ENCODE measurements at regions not wholly inside any gene's neighbourhood (a gene's known extent, or its start where the extent isn't known, plus 50 kb on each side); places are given as distances from the start of the nearest gene placed in this dataset.

DNA sequence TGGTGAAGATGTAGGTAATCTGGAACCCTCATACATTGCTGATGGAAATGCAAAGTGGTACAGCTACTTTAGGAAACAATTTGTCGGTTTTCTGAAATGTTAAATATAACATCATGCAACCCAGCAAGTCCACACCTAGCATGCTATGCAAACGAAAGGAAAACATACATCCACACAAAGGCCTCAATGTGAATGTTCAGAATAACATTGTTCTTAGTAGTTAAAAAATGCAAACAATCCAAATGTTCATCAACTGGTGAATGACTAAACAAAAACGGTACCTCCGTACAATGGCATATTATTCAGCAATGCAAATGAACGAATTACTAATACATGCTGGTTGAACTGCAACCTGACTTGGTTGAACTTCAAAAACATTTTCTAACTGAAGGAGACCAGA lies 423.3 kb upstream of the THRB start:
- ChIA-PET POLR2A (no interaction called here), CTCF (no interaction called here)
- Histone ChIP-seq H3K4me1 (ENCODE audit: control extremely low read depth in 1 of 4, control insufficient read depth in 4 of 4, insufficient read depth in 4 of 4, low read length in 3 of 4) (no peaks in the 10 kb centered on the region), H3K4me3 (ENCODE audit: control insufficient read depth in 1 of 7, extremely low read depth in 1 of 7, insufficient read depth in 4 of 7, low read depth in 2 of 7, low read length in 6 of 7) (no peak overlapping the region), H3K36me3 (ENCODE audit: control insufficient read depth in 4 of 4, insufficient read depth in 4 of 4, low read length in 3 of 4) (no peaks in the 10 kb centered on the region), H3K27ac (ENCODE audit: insufficient read depth in 1 of 2, low read depth in 1 of 2, low read length in 2 of 2, poor library complexity in 1 of 2, severe bottlenecking in 2 of 2) (no peak overlapping the region), H3K9me3 (ENCODE audit: control extremely low read depth in 1 of 5, control insufficient read depth in 4 of 5, insufficient read depth in 2 of 5, low read depth in 1 of 5, low read length in 4 of 5) (no peaks in the 10 kb centered on the region), H3K27me3 (replicated peaks in 2 of 5; ENCODE audit: control insufficient read depth in 4 of 5, insufficient read depth in 5 of 5, low read length in 4 of 5) (no peaks in the 10 kb centered on the region)
- no peak for DNase-seq
- WGBS (ENCODE audit: insufficient coverage), result 100% methylated on average over 3 of the region's 5 CpGs

DNA sequence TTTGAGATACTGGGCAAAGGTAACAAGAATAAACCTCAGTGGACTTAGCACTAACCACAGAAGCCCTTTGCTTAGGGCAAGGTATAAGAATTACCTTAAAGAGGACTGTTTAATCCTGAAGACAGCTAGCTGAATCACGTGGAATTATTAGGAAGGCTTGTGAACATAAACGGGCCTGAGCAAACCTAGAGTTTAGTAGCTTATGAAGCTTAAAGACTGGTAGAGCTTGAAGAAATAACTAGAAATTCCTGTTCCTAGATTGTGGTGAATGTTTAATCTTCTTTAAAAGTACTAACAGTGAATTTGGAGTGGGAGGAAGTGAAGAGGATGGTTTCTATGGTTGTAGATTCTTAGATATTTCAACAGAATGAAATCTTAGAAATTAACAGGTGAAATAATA lies 428.9 kb upstream of the THRB start:
- ChIA-PET CTCF (no interaction called here), POLR2A (no interaction called here)
- no peak for DNase-seq
- H3K27ac ChIP-seq (ENCODE audit: insufficient read depth in 1 of 2, low read depth in 1 of 2, low read length in 2 of 2, poor library complexity in 1 of 2, severe bottlenecking in 2 of 2), result no peak overlapping the region
- WGBS (ENCODE audit: insufficient coverage), result 95% methylated on average over 2 of the region's 2 CpGs
- no peaks in the 10 kb centered on the region for H3K9me3 ChIP-seq (ENCODE audit: control extremely low read depth in 1 of 5, control insufficient read depth in 4 of 5, insufficient read depth in 2 of 5, low read depth in 1 of 5, low read length in 4 of 5)
- H3K4me1 ChIP-seq (ENCODE audit: control extremely low read depth in 1 of 4, control insufficient read depth in 4 of 4, insufficient read depth in 4 of 4, low read length in 3 of 4), result no peaks in the 10 kb centered on the region
- no peak overlapping the region for H3K4me3 ChIP-seq (ENCODE audit: control insufficient read depth in 1 of 7, extremely low read depth in 1 of 7, insufficient read depth in 4 of 7, low read depth in 2 of 7, low read length in 6 of 7)
- no peaks in the 10 kb centered on the region for H3K36me3 ChIP-seq (ENCODE audit: control insufficient read depth in 4 of 4, insufficient read depth in 4 of 4, low read length in 3 of 4)
- no peaks in the 10 kb centered on the region for H3K27me3 ChIP-seq (replicated peaks in 2 of 5; ENCODE audit: control insufficient read depth in 4 of 5, insufficient read depth in 5 of 5, low read length in 4 of 5)

DNA sequence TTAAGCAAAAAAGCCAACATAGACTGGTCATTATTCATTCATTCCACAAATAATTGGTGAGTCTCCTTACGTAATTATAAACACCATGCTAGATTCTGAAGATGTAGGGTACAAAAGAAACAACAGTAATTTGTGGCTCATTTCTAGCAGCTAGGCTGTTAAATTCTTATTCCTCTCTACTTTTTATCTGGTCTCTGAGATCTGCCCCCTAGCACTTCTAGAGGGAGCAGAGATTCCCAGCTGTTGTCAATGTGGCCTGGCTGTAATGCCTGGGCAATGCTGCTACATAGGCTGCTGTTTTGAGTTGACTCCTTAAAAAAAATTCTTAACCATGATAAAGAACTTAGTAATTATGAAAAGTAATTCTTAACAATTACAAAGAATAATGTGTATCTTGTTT lies 434.9 kb upstream of the THRB start:
- DNase-seq, result no peak
- Histone ChIP-seq H3K4me1 (ENCODE audit: control extremely low read depth in 1 of 4, control insufficient read depth in 4 of 4, insufficient read depth in 4 of 4, low read length in 3 of 4) (no peaks in the 10 kb centered on the region), H3K27ac (ENCODE audit: insufficient read depth in 1 of 2, low read depth in 1 of 2, low read length in 2 of 2, poor library complexity in 1 of 2, severe bottlenecking in 2 of 2) (no peak overlapping the region), H3K4me3 (ENCODE audit: control insufficient read depth in 1 of 7, extremely low read depth in 1 of 7, insufficient read depth in 4 of 7, low read depth in 2 of 7, low read length in 6 of 7) (no peak overlapping the region), H3K9me3 (ENCODE audit: control extremely low read depth in 1 of 5, control insufficient read depth in 4 of 5, insufficient read depth in 2 of 5, low read depth in 1 of 5, low read length in 4 of 5) (no peaks in the 10 kb centered on the region), H3K36me3 (ENCODE audit: control insufficient read depth in 4 of 4, insufficient read depth in 4 of 4, low read length in 3 of 4) (no peaks in the 10 kb centered on the region), H3K27me3 (replicated peaks in 2 of 5; ENCODE audit: control insufficient read depth in 4 of 5, insufficient read depth in 5 of 5, low read length in 4 of 5) (no peaks in the 10 kb centered on the region)
- POLR2A ChIA-PET, result no interaction called here
- WGBS (ENCODE audit: insufficient coverage), result no CpG with 5 or more reads among the region's 1 CpG
- CTCF ChIA-PET, result no interaction called here

DNA sequence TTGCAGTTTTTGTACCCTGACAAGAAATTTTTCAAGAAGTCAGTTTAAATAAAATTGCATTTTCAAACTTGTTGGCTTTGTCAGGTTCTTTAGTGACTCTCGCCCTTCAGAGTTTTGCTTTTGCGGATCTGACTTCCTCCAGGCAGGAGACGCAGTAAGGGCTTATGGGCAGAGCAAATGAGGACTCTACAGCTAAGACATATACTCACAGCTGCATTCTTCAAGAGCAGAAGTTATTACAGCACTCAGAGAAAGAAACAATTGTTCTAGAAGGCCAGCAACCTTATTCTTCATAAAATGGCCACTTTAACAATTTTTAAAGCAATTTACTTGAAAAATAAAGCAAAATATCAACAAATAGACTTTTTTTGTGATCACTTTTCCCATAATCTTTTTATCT lies 438.8 kb upstream of the THRB start:
- WGBS (ENCODE audit: insufficient coverage), result 87% methylated on average over 3 of the region's 3 CpGs
- H3K27me3 ChIP-seq (replicated peaks in 2 of 5; ENCODE audit: control insufficient read depth in 4 of 5, insufficient read depth in 5 of 5, low read length in 4 of 5), result no peaks in the 10 kb centered on the region
- H3K36me3 ChIP-seq (ENCODE audit: control insufficient read depth in 4 of 4, insufficient read depth in 4 of 4, low read length in 3 of 4), result no peaks in the 10 kb centered on the region
- no peak overlapping the region for H3K27ac ChIP-seq (ENCODE audit: insufficient read depth in 1 of 2, low read depth in 1 of 2, low read length in 2 of 2, poor library complexity in 1 of 2, severe bottlenecking in 2 of 2)
- no peak for DNase-seq
- ChIA-PET CTCF (no interaction called here), POLR2A (interaction anchor here (0.6 kb wide), 1 partner anchor 1118 kb away, joined by 3 read pairs; no protein-coding TSS in a partner anchor)
- H3K4me1 ChIP-seq (ENCODE audit: control extremely low read depth in 1 of 4, control insufficient read depth in 4 of 4, insufficient read depth in 4 of 4, low read length in 3 of 4), result no peaks in the 10 kb centered on the region
- no peaks in the 10 kb centered on the region for H3K9me3 ChIP-seq (ENCODE audit: control extremely low read depth in 1 of 5, control insufficient read depth in 4 of 5, insufficient read depth in 2 of 5, low read depth in 1 of 5, low read length in 4 of 5)
- no peak overlapping the region for H3K4me3 ChIP-seq (ENCODE audit: control insufficient read depth in 1 of 7, extremely low read depth in 1 of 7, insufficient read depth in 4 of 7, low read depth in 2 of 7, low read length in 6 of 7)

DNA sequence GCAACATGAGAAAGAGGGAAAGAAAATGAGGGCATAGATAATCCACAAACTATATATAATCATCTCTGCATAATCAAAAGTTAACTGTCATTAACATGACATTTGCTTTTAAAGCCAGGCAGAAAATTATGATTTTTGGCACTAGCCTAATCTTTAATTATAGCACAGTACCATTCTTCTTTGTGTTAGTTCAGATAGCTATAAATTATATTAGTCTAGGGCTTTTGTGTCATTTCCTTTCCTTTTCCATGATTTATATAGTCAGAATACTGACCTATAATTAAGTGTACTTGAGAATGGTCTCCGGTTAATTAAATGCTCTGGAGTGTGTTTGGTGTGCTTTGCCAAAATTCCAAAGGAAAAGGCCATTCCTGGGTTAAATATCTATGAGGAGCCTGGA lies 441.9 kb upstream of the THRB start:
- CTCF ChIA-PET, result no interaction called here
- WGBS (ENCODE audit: insufficient coverage), result no CpG with 5 or more reads among the region's 1 CpG
- POLR2A ChIA-PET, result no interaction called here
- H3K27ac ChIP-seq (ENCODE audit: insufficient read depth in 1 of 2, low read depth in 1 of 2, low read length in 2 of 2, poor library complexity in 1 of 2, severe bottlenecking in 2 of 2), result no peak overlapping the region
- no peaks in the 10 kb centered on the region for H3K4me1 ChIP-seq (ENCODE audit: control extremely low read depth in 1 of 4, control insufficient read depth in 4 of 4, insufficient read depth in 4 of 4, low read length in 3 of 4)
- no peak overlapping the region for H3K4me3 ChIP-seq (ENCODE audit: control insufficient read depth in 1 of 7, extremely low read depth in 1 of 7, insufficient read depth in 4 of 7, low read depth in 2 of 7, low read length in 6 of 7)
- H3K27me3 ChIP-seq (replicated peaks in 2 of 5; ENCODE audit: control insufficient read depth in 4 of 5, insufficient read depth in 5 of 5, low read length in 4 of 5), result no peaks in the 10 kb centered on the region
- H3K9me3 ChIP-seq (ENCODE audit: control extremely low read depth in 1 of 5, control insufficient read depth in 4 of 5, insufficient read depth in 2 of 5, low read depth in 1 of 5, low read length in 4 of 5), result no peaks in the 10 kb centered on the region
- DNase-seq, result no peak
- no peaks in the 10 kb centered on the region for H3K36me3 ChIP-seq (ENCODE audit: control insufficient read depth in 4 of 4, insufficient read depth in 4 of 4, low read length in 3 of 4)

DNA sequence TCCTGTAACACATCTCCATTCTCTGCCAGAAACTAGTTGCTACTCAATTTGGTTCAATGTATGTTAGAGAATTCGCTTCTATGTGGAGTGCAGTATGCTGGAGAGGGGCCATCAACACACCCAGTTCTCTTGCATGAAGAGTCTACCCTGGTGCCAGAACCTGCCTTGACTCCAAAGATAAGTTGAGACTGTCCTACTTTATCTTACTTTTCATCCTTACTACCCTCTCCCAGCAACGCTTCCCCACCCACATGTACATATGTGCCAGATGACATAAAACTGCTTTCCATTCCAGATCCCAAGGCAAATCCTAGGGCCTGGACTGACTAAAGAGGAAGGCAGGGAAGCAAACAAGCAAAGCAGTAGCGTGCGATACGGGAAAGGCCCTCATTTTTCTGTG lies 442.6 kb upstream of the THRB start:
- no peaks in the 10 kb centered on the region for H3K27me3 ChIP-seq (replicated peaks in 2 of 5; ENCODE audit: control insufficient read depth in 4 of 5, insufficient read depth in 5 of 5, low read length in 4 of 5)
- no peaks in the 10 kb centered on the region for H3K4me1 ChIP-seq (ENCODE audit: control extremely low read depth in 1 of 4, control insufficient read depth in 4 of 4, insufficient read depth in 4 of 4, low read length in 3 of 4)
- ChIA-PET CTCF (no interaction called here), POLR2A (no interaction called here)
- DNase-seq, result no peak
- H3K36me3 ChIP-seq (ENCODE audit: control insufficient read depth in 4 of 4, insufficient read depth in 4 of 4, low read length in 3 of 4), result no peaks in the 10 kb centered on the region
- 89% methylated on average over 3 of the region's 5 CpGs for WGBS (ENCODE audit: insufficient coverage)
- H3K9me3 ChIP-seq (ENCODE audit: control extremely low read depth in 1 of 5, control insufficient read depth in 4 of 5, insufficient read depth in 2 of 5, low read depth in 1 of 5, low read length in 4 of 5), result no peaks in the 10 kb centered on the region
- no peak overlapping the region for H3K4me3 ChIP-seq (ENCODE audit: control insufficient read depth in 1 of 7, extremely low read depth in 1 of 7, insufficient read depth in 4 of 7, low read depth in 2 of 7, low read length in 6 of 7)
- H3K27ac ChIP-seq (ENCODE audit: insufficient read depth in 1 of 2, low read depth in 1 of 2, low read length in 2 of 2, poor library complexity in 1 of 2, severe bottlenecking in 2 of 2), result no peak overlapping the region

DNA sequence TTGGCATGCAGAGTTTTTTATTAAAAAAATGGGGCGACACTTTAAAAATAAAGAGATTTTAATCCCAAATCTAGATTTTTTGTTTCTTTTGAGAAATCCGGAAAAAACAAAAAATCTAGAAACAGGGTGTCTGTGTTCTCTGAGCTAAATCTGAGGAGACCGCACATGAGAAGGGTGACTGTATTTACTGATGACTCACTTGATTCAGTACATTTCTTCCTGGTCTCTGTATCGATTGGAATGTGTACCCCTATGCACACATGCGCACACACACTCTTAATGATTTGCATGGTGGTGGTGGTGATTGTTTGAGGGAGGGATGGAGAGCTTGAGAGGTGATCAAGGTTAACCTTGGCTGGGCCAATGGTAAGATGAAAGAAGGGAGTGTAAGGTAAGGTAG lies 443.1 kb upstream of the THRB start:
- Histone ChIP-seq H3K36me3 (ENCODE audit: control insufficient read depth in 4 of 4, insufficient read depth in 4 of 4, low read length in 3 of 4) (no peaks in the 10 kb centered on the region), H3K9me3 (ENCODE audit: control extremely low read depth in 1 of 5, control insufficient read depth in 4 of 5, insufficient read depth in 2 of 5, low read depth in 1 of 5, low read length in 4 of 5) (no peaks in the 10 kb centered on the region), H3K4me3 (ENCODE audit: control insufficient read depth in 1 of 7, extremely low read depth in 1 of 7, insufficient read depth in 4 of 7, low read depth in 2 of 7, low read length in 6 of 7) (no peak overlapping the region), H3K27me3 (replicated peaks in 2 of 5; ENCODE audit: control insufficient read depth in 4 of 5, insufficient read depth in 5 of 5, low read length in 4 of 5) (no peaks in the 10 kb centered on the region), H3K4me1 (ENCODE audit: control extremely low read depth in 1 of 4, control insufficient read depth in 4 of 4, insufficient read depth in 4 of 4, low read length in 3 of 4) (no peaks in the 10 kb centered on the region), H3K27ac (ENCODE audit: insufficient read depth in 1 of 2, low read depth in 1 of 2, low read length in 2 of 2, poor library complexity in 1 of 2, severe bottlenecking in 2 of 2) (no peak overlapping the region)
- POLR2A ChIA-PET, result no interaction called here
- CTCF ChIA-PET, result no interaction called here
- DNase-seq, result no peak
- WGBS (ENCODE audit: insufficient coverage), result 100% methylated on average over 2 of the region's 5 CpGs

DNA sequence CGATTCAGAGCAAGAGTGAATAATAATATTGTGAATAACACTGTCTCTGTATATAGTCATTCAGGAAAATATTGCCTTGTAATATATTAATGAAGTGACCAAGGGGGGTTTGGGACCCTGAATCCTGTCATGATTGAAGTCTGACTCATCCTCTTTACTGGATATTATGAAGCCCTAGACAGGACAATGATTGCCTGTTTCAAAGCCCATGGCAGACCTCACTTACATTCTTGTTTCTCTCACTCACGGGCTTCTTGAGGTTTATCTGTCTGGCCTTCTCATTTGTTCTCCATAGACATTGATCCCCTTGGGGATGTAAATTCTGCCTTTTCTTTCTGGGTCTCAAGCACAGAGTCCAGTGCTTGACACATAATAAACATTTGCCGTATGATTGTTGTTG lies 449.3 kb upstream of the THRB start:
- ChIA-PET CTCF (no interaction called here), POLR2A (no interaction called here)
- DNase-seq, result no peak

More for the DNA sequence above, 449.3 kb upstream of the THRB start:
- Histone ChIP-seq H3K4me3 (ENCODE audit: control insufficient read depth in 1 of 7, extremely low read depth in 1 of 7, insufficient read depth in 4 of 7, low read depth in 2 of 7, low read length in 6 of 7) (no peak overlapping the region), H3K9me3 (ENCODE audit: control extremely low read depth in 1 of 5, control insufficient read depth in 4 of 5, insufficient read depth in 2 of 5, low read depth in 1 of 5, low read length in 4 of 5) (no peaks in the 10 kb centered on the region), H3K36me3 (ENCODE audit: control insufficient read depth in 4 of 4, insufficient read depth in 4 of 4, low read length in 3 of 4) (no peaks in the 10 kb centered on the region), H3K4me1 (ENCODE audit: control extremely low read depth in 1 of 4, control insufficient read depth in 4 of 4, insufficient read depth in 4 of 4, low read length in 3 of 4) (no peaks in the 10 kb centered on the region), H3K27ac (ENCODE audit: insufficient read depth in 1 of 2, low read depth in 1 of 2, low read length in 2 of 2, poor library complexity in 1 of 2, severe bottlenecking in 2 of 2) (no peak overlapping the region), H3K27me3 (replicated peaks in 2 of 5; ENCODE audit: control insufficient read depth in 4 of 5, insufficient read depth in 5 of 5, low read length in 4 of 5) (no peaks in the 10 kb centered on the region)
- 100% methylated on average over 1 of the region's 3 CpGs for WGBS (ENCODE audit: insufficient coverage)
